Hematopoietic multipotent progenitor cell treated with erythropoietin and hydrocortisone succinate and interleukin-3 and kit ligand, for 17 days (in vitro differentiated cells): ENCODE measurements at regions not wholly inside any gene's neighbourhood (a gene's known extent, or its start where the extent isn't known, plus 50 kb on each side); places are given as distances from the start of the nearest gene placed in this dataset.

Experiments used
- DNase-seq: peaks from one replicate; pipeline ENCODE4 v3.0.0-alpha.2; 2015; ENCODE audit warnings: low spot score

- no peak for DNase-seq
These were observed 346.7 kb upstream of the SLC14A2 start for GRCh38 chr18:45268583-45268982.

DNA sequence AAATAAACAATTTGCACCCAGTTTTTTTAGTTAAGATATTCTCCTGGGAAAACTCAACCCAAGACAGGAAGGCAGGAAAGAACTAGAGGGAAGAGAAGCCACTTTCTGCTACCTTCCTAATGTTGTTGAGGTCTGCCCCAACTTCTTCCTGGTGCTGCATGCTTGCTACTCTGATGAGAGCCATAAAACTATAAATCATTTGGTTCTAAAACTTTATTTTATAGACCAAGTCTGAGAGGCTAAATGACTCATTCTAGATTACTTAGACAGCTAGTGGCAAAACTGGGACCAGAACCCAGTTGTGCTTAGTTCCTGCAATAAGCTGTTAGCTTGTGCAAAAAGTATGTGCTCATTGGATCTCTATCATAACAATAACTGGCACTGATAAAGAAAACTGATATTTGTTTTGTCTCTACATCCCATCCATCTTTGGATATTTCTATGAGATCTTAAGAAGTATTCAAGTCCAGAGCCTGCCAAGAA, 344.9 kb upstream of the SLC14A2 start:
- no peak for DNase-seq

DNA sequence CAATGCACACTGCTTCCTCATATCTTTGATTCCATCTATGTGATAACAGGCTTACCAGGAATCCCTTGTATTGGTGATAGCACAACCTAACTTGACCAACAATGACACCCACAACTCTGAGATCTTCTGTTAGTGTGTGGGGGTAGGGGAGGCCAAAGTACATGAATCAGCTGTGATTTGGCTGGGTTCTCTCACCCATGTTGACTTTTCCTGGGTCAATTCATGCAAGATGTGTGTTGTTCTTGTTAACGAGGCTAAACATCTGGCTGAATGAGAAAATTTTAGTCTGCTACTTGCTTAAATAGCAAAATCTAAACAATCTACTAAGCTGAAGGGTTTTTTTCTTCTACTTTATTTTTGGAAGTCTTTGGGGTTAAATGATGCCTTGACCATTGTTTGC, 341.2 kb upstream of the SLC14A2 start:
- DNase-seq: no peak

DNA sequence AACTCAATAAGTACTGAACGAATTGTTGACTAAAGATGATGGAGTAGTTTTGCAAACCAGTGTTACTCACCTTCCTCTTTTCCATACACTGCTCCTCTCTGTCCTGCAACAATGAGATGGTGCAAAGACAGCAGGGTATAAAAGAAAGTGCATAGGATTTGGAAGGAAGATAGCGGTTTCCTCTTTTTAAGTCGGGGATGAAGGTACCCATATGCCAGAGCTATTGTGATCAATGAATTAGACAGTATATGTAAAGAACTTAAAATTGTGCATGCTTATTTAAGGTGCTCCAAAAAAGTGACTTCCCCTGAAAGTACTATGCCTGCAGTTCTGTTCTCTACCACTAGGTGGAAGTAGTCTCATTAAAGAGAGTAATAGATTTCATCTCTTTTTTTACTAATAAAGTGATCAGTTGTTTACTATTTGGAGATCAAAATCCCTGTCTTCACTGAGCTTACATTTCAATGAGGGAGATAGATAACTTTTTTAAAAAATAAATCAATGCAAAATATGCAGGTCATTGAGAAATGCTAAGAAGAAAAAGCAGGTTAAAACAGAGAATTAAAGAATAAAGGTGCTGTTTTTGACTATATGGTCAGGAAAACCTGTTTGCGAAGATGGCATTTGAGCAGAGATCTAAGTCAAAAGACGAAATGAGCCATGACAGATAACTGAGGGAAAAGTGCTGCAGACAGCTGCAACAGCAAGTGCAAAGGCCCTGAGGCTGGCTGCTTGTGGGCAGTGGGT, 339.7 kb upstream of the SLC14A2 start:
- peak; percentile 40 for DNase-seq

DNA sequence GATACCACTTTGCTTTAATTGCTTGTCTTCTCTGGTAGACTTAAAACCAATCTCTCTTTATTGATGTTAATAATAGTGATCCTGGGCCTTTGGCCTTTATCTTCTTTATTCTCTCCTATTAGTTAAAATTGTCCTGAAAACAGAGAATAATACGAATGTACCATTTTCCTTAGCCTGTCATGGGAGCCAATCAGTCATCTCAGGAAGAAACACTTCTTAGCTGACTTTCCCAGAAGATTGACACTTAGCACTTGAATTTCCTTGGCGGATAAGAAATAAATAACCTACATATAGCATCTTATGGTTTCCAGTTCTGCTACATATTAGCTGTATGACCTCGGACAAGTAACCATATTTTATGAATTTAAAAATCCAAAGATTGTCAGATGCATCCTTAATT, 338.4 kb upstream of the SLC14A2 start:
- DNase-seq: no peak

DNA sequence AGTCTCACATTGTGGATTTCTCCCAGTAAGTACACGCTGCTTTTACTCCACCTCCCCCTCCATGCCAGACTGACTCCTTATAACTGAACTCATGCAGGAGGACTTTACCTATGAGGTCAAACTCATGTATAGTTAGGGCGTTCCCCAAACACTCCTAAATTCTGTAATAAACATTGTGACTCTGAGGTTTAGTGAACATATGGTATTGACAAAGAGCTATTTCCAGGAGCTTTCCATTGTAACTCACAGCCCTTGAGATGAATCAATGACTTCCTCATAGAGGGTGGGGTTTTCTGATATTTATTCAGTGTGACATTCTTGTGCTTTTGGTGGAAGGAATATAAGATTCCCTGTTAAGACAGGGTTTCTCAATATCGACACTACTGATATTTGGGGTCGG, 337.4 kb upstream of the SLC14A2 start:
- no peak for DNase-seq

DNA sequence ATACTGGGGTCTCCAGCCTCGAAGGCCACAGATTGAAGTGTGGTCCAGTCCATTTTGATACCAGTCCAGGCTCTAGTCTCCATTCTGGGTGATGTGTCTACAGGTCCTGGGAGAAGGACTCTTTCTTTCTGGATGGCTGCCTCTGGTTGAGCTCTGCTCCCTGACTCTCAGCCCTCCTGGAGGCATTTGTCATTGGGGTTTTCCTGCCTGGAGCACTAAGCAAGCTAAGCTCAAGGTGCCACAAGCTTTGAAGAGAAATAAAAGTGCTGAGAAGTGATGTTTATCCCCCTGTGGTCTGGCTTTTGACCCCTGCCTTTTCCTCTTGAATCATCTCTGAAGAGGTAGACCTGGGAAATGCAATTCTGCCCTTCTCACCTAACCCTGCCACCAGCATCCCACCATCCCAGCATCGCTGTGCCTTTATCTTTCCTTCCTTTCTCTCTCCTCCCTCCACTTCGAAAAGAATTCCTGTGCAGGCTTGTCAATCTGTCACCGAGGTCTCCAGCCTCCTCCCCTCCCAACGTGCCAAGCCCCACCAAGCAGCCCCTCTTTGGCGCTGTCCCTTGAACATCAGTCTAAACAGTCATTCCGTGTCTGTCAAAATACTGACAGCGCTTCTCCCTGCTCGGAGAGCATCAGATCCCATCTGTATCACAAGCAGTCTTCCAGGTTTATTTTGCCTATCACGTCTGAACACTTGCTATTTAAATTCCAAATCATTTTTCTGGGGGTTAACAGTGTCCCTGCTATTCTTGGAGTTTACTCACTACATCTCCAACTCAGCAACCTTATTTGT, 334.6 kb upstream of the SLC14A2 start:
- no peak for DNase-seq

- no peak for DNase-seq
These were observed 333.0 kb upstream of the SLC14A2 start for GRCh38 chr18:45282101-45282812.

DNA sequence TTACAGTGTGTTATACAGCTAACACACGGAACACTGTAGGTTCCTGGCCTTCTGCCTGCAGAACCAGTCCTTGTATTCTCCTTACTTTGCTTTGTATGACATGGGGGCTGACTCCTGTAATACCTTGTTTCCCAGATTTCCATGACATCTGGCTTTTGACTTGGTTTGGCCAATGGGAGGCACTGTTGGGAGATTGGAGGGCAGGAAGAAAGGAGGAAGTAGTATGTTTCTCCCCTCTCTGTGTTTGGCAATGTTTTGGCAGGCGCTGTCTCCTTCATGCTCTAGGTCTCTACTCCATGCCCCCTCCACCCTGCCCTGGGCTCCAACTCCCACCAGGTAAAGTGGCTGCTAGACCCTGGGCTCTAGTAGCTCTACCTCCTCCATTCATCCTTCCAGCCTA, 331.1 kb upstream of the SLC14A2 start:
- DNase-seq: no peak

DNA sequence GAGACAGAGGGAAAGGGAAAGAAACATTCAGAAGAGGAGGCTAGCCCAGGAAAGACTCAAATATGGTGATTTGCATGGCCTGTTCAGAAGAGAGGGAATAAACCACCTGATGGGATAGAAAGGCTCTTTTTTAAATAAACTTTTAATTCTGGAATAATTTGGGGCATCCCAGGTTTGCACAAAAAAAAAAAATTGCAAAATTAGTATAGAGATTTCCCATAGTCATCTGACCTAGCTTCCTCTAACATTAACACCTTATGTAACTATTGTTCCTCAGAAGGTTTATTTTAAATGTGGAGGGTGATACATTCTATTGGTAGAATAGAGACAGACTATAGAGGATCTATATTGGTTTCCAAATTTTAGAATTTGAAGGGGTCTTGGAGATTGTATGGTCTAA, 330.4 kb upstream of the SLC14A2 start:
- DNase-seq: no peak

DNA sequence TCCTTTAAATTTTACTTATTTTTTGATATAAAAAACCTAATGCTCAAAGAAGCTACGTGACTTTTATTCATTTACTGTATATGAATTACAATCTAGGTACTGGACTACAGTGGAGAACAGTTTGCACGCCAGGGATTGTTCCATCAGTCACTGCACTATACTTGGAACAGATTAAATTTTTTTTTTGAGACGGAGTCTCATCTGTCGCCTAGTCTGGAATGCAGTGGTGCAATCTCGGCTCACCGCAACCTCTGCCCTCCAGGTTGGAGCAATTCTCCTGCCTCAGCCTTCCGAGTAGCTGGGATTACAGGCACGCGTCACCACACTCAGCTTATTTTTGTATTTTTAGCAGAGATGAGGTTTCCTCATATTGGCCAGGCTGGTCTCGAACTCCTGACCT, 330.0 kb upstream of the SLC14A2 start:
- no peak for DNase-seq

- DNase-seq: no peak
These were observed 328.8 kb upstream of the SLC14A2 start for GRCh38 chr18:45286431-45286830.

DNA sequence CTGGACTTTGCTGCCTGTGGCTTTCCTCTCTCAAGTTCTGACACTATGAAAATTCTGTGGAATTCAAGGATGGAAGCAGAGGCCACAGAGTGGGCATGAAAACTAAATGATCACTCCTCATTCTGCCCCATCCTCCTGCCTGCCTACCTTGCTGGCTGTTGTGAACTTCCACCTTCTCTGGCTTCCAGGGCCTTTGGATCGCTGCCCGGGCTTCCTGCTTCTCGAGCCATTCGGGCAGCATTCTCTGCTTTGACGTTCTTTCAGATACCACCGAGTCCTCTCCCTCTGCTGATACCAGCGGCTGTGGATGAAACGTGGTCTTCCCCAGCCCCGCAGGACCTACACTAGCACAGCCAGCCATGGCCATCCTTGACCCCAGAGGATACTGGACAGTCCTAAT, 327.7 kb upstream of the SLC14A2 start:
- DNase-seq: no peak

DNA sequence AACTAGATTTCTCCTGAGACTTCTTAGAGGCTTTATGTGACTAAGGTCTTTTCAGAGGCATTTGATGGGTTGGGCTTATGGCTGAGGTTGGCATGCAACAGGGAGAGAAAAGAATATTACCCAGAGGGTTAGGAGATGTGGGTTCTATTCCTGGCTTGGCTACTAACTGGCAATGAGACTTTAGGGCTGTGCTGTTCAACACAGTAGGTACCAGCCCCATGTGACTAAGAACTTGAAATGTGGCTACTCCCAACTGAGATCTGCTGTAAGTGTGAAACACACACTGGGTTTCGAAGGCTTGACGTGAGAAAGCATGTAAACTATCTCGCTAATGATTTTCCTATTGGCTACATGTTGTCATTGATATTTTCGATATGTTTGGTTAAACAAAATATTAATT, 324.9 kb upstream of the SLC14A2 start:
- DNase-seq: no peak

DNA sequence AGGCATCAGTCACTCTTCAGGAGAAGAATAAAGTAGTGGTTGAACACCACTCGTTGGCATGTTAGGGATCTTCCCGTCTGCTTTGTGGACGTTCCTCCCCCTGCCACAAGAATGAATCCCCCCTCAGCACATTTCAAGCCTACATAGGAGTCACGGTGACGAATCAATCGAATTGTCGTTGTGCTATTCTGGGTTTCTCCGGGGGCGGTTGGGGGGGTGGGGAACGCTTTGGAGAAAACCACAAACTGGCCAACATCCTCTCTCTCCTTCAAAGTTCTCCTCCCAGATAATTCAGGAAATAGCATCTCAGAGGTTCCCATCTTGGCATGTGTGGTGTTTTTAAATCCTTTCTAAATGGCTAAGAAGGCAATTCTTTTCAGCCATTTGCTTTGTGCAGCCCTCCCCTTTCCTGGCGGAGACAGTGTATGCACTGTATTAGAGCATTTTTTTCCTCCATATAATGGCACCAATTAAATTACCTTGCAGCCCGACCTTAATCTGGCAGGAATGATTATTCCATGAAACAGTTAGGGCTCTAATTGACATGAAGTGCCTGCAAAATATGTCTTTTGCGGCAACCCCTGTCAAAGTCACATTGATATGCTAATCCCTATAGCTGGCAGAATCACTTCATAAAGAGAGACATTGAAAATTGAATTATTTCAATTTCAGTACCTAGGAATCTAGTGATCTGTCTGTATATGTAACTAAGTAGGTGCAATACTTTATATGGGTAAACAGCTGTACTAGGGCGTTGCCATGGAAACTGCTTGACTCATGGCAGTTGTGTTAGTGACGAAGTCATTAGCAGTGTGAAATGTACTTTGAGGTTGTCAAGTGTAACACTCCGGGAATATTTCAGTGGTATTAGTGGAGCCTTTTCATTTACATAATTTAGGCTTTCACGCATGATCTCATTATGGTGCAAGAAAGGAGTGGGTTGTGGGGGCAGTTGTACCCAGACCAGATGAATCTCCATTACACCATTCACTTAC, 323.4 kb upstream of the SLC14A2 start:
- no peak for DNase-seq

GRCh38 chr18:45295388-45295787, 319.9 kb upstream of the SLC14A2 start:
- DNase-seq: no peak

GRCh38 chr18:45298986-45299385, 316.3 kb upstream of the SLC14A2 start:
- DNase-seq: no peak

GRCh38 chr18:45303026-45303425, 312.2 kb upstream of the SLC14A2 start:
- DNase-seq: no peak

DNA sequence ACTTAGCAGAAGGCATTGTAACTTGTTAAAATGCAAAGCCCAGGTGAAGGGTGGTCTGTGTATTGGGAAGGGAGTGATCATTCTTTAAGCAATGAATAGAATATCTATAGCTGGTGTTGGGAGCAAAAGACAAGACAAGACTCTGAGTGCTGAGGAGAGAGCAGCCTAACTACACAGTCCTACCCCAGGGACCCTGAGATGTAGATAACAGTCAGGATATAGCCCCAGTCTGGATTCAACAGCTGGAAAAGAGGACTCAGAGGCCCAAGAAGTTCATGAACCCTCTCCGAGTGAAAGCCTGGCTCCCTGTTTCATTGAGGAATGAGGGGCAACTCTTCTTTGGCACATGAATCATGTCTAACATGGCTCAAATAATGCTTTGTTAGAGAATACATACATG, 310.7 kb upstream of the SLC14A2 start:
- DNase-seq: no peak

- no peak for DNase-seq
These were observed 302.6 kb upstream of the SLC14A2 start for GRCh38 chr18:45312555-45313126.

DNA sequence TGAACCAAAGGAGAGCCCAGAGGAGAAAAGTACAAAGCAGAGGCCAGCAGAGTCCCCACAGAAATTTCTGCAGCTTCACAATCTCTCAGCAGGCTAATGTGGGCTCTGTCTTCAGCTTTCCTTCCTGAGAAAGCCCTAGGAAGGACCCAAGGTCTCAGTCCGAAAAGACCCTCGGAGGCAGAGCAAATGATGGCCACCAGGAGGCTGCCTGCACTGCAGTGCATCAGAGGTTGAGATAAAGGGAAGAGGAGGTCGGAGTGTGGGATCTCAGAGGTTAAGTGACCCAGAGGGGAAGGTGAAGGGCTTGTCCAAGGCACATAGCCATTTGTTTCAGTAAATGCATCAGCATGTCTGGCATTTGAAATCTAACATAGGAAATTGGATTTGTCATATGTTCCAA, 299.1 kb upstream of the SLC14A2 start:
- DNase-seq: no peak
